ENCODE measurements at regions not wholly inside any gene's neighbourhood (a gene's known extent, or its start where the extent isn't known, plus 50 kb on each side); places are given as distances from the start of the nearest gene placed in this dataset.

- no peaks in the 10 kb centered on the region for H3K36me3 ChIP-seq
- H3K4me1 ChIP-seq (replicated peaks) = no peaks in the 10 kb centered on the region
- no peak overlapping the region for H3K4me3 ChIP-seq
- DNase-seq (ENCODE audit: low read depth in 1 of 2, low spot score in 2 of 2) = no peak
- H3K27me3 ChIP-seq (replicated peaks) = no peaks in the 10 kb centered on the region; the same call in 1 of the 2 replicates
- H3K27ac ChIP-seq = no peak overlapping the region
- H3K9me3 ChIP-seq (replicated peaks) = no peaks in the 10 kb centered on the region
Observed at GRCh38 chr12:74292351-74293194, 245.1 kb upstream of the ATXN7L3B start.

DNA sequence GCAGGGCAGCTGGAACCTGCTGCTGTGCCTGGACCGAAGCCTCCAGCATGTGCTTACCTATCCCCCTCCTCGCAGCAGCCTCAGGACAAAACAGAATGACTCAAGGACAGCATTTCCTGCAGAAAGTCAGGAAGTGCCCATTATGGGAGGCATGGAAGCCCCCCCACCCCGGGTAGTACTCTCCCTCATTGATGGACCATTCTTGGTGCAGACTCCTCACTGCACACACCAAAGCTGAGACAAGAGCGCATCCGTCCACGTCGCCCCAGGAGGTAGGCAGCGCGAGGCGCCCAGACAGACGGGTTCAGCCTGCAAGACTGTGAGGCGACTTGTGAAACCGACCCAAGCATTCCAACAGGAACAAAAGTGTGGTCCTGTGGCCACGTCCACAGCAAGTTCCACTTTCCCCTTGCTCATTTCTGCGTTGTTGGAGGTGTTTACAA lies 243.9 kb upstream of the ATXN7L3B start:
- Histone ChIP-seq H3K27me3 (replicated peaks) (no peaks in the 10 kb centered on the region; the same call in 1 of the 2 replicates), H3K4me3 (no peak overlapping the region), H3K36me3 (no peaks in the 10 kb centered on the region), H3K4me1 (replicated peaks) (no peaks in the 10 kb centered on the region), H3K9me3 (replicated peaks) (no peaks in the 10 kb centered on the region), H3K27ac (no peak overlapping the region)
- DNase-seq (ENCODE audit: low read depth in 1 of 2, low spot score in 2 of 2) = no peak

DNA sequence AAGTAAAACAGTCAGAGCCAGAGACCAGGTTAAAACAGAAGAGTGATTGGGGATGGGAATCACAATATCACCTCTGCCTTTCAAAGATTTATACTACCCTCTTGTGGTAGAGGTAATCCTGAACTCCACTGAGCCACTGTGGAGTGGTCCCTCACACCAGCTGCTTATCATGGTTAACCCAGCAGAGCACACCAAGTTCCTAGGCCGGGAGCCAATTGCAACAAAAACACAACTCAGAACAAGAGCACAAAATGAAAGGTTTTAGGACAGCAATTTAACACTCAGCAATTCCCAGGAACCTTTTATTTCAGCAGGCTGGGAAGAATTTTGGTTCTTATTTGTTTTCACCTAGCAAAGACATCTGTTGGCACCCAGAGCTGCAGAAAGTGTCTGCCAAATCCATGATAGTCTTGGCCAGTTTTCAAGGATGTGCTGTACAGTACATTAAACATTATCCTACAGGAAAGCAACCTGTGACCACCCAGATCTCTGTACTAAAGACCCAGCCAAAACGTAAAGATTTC lies 220.5 kb upstream of the ATXN7L3B start:
- Histone ChIP-seq H3K27ac (no peak overlapping the region), H3K4me1 (replicated peaks) (no peaks in the 10 kb centered on the region), H3K36me3 (no peaks in the 10 kb centered on the region), H3K27me3 (replicated peaks) (no peaks in the 10 kb centered on the region; the same call in 1 of the 2 replicates), H3K4me3 (no peak overlapping the region), H3K9me3 (replicated peaks) (no peaks in the 10 kb centered on the region)
- no peak for DNase-seq (ENCODE audit: low read depth in 1 of 2, low spot score in 2 of 2)

DNA sequence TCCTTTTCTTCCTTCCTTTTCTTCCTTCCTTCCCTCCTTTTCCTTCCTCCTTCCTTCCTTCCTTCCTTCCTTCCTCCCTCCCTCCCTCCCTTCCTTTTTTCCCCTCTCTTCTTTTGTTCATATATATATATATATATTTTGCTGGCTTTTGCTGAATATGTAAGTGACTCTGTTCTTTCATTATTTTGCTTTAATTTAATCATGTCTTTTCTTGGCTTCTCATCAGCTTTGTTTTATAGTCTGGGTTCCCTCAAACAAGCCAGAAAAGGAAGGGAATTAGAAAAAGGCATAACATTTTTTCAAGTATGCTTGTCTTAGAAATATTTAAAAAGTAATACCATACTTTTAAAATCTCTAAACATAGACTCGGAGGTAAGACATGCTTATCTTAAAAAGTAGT lies 219.9 kb upstream of the ATXN7L3B start:
- H3K36me3 ChIP-seq = no peaks in the 10 kb centered on the region
- H3K9me3 ChIP-seq (replicated peaks) = no peaks in the 10 kb centered on the region
- no peak overlapping the region for H3K4me3 ChIP-seq
- no peaks in the 10 kb centered on the region for H3K4me1 ChIP-seq (replicated peaks)
- no peaks in the 10 kb centered on the region; the same call in 1 of the 2 replicates for H3K27me3 ChIP-seq (replicated peaks)
- no peak overlapping the region for H3K27ac ChIP-seq
- no peak for DNase-seq (ENCODE audit: low read depth in 1 of 2, low spot score in 2 of 2)

GRCh38 chr12:74319886-74320285 lies 217.7 kb upstream of the ATXN7L3B start:
- no peak for DNase-seq (ENCODE audit: low read depth in 1 of 2, low spot score in 2 of 2)
- Histone ChIP-seq H3K36me3 (no peaks in the 10 kb centered on the region), H3K4me3 (no peak overlapping the region), H3K4me1 (replicated peaks) (no peaks in the 10 kb centered on the region), H3K9me3 (replicated peaks) (no peaks in the 10 kb centered on the region), H3K27ac (no peak overlapping the region), H3K27me3 (replicated peaks) (no peaks in the 10 kb centered on the region; the same call in 1 of the 2 replicates)

- Histone ChIP-seq H3K4me1 (replicated peaks) (no peaks in the 10 kb centered on the region), H3K27me3 (replicated peaks) (no peaks in the 10 kb centered on the region; the same call in 1 of the 2 replicates), H3K9me3 (replicated peaks) (no peaks in the 10 kb centered on the region), H3K36me3 (no peaks in the 10 kb centered on the region), H3K27ac (no peak overlapping the region), H3K4me3 (no peak overlapping the region)
- no peak for DNase-seq (ENCODE audit: low read depth in 1 of 2, low spot score in 2 of 2)
Observed at GRCh38 chr12:74321381-74321780, 216.3 kb upstream of the ATXN7L3B start.

DNA sequence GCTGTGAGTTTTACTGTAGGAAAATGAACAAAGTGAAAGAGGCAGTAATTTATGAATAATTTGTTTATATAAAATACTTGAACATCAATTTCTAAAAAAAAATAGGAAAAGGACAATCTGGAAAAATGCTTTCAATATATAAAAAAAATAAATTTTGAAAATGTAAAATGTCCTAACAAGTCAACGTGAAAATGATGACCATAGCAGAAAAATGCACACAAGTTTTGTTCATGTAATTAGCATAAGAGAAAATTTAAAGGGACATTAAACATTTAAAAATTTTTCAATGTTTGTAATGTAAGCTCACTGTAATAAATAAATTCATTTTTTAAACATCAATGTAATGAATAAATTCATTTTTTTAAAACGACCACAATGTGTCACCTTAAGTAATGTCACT lies 214.8 kb upstream of the ATXN7L3B start:
- Histone ChIP-seq H3K4me3 (no peak overlapping the region), H3K36me3 (no peaks in the 10 kb centered on the region), H3K4me1 (replicated peaks) (no peaks in the 10 kb centered on the region), H3K27me3 (replicated peaks) (no peaks in the 10 kb centered on the region; the same call in 1 of the 2 replicates), H3K27ac (no peak overlapping the region), H3K9me3 (replicated peaks) (no peaks in the 10 kb centered on the region)
- DNase-seq (ENCODE audit: low read depth in 1 of 2, low spot score in 2 of 2) = no peak

DNA sequence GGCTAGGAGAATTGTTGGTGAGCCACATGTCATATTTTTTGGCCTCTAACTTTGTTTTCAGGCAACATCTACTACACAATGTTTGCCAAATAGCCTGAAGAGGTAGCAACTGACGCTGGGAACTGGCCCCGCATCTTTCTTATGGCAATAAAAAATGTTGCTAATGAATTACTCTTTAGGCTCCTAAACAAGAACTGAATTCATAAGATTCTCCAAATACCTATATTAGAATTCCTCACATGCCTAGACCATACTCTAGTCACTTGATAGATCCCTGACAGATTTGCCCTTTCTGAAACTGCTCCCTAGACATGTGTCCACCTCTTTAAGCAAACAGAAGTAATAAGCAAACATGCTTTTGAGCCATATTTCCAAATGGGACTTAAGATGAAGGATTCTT lies 209.0 kb upstream of the ATXN7L3B start:
- H3K4me1 ChIP-seq (replicated peaks) = no peaks in the 10 kb centered on the region
- H3K27me3 ChIP-seq (replicated peaks) = no peaks in the 10 kb centered on the region
- no peak for DNase-seq (ENCODE audit: low read depth in 1 of 2, low spot score in 2 of 2)
- no peaks in the 10 kb centered on the region for H3K36me3 ChIP-seq
- H3K4me3 ChIP-seq = no peak overlapping the region
- no peak overlapping the region for H3K27ac ChIP-seq
- no peaks in the 10 kb centered on the region for H3K9me3 ChIP-seq (replicated peaks)

DNA sequence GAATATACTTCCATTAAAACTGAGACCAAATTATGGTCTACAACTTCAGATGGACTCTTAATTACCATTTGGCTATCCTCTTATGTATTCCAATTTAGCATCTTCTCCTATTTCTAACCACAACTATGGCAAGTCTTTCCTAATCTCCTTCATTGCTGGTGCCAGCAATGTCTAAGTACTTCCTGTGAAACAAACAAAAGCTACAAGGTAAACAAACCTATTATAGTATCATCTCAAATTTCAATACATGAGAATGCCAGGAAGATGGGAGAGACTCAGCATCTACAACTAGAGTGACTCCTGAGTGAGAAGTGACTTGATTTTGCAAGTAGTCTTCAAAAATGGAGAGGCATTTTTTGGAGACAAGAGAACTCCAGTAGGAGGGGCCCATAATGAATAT lies 202.9 kb upstream of the ATXN7L3B start:
- no peaks in the 10 kb centered on the region for H3K9me3 ChIP-seq (replicated peaks)
- H3K27ac ChIP-seq = no peak overlapping the region
- H3K4me3 ChIP-seq = no peak overlapping the region
- no peaks in the 10 kb centered on the region for H3K36me3 ChIP-seq
- peaks cover 32% of the 10 kb centered on the region for H3K4me1 ChIP-seq (replicated peaks)
- no peaks in the 10 kb centered on the region for H3K27me3 ChIP-seq (replicated peaks)
- DNase-seq (ENCODE audit: low read depth in 1 of 2, low spot score in 2 of 2) = peak in 1 of 2 experiments; percentile 16

DNA sequence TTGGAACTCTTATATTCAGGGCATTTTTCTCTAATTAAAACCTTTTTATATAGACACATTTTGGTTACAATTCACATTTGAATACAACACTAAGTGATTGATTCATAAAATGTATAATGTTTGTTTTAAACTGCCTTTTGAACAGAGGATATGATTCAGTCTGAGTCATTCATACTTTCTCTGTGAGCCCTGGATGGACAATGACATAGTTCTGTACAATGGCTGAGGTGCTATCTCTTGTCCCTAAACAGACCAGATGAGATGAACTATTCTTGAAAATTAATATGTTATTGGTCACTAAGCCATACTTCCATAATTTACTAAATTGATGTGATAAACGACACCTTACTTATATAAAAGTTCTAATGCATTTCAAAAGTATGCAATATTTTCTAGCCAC lies 199.7 kb upstream of the ATXN7L3B start:
- Histone ChIP-seq H3K4me1 (replicated peaks) (peaks cover 36% of the 10 kb centered on the region), H3K27me3 (replicated peaks) (no peaks in the 10 kb centered on the region), H3K9me3 (replicated peaks) (no peaks in the 10 kb centered on the region), H3K4me3 (no peak overlapping the region), H3K27ac (peak overlapping the region; percentile 77), H3K36me3 (no peaks in the 10 kb centered on the region)
- peak in 1 of 2 experiments; percentile 59 for DNase-seq (ENCODE audit: low read depth in 1 of 2, low spot score in 2 of 2)

DNA sequence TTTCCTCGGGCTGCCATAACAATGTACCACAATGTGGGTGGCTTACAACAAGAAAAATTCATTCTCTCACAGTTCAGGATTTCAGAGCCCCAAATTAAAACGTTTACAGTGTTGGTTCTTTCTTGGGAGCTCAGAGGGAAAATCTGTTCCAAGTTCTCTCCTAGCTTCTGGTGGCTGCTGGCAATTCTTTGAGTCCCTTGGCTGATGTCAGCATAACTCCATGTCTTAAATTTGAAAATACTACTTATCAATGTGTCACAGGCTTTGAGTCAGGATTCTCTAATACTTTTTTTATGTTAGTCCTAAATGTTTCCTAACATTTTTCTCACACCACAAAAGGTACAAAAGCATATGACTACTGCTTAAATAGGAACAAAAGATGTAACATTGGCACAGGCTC lies 198.4 kb upstream of the ATXN7L3B start:
- Histone ChIP-seq H3K9me3 (replicated peaks) (no peaks in the 10 kb centered on the region), H3K4me1 (replicated peaks) (peaks cover 36% of the 10 kb centered on the region), H3K27ac (peak overlapping the region; percentile 77), H3K4me3 (no peak overlapping the region), H3K36me3 (no peaks in the 10 kb centered on the region), H3K27me3 (replicated peaks) (no peaks in the 10 kb centered on the region)
- peak in 1 of 2 experiments; percentile 64 for DNase-seq (ENCODE audit: low read depth in 1 of 2, low spot score in 2 of 2)

- H3K27ac ChIP-seq = no peak overlapping the region
- no peaks in the 10 kb centered on the region for H3K4me1 ChIP-seq (replicated peaks)
- no peaks in the 10 kb centered on the region for H3K27me3 ChIP-seq (replicated peaks)
- H3K4me3 ChIP-seq = no peak overlapping the region
- peak in 1 of 2 experiments; percentile 10 for DNase-seq (ENCODE audit: low read depth in 1 of 2, low spot score in 2 of 2)
- H3K36me3 ChIP-seq = no peaks in the 10 kb centered on the region
- no peaks in the 10 kb centered on the region for H3K9me3 ChIP-seq (replicated peaks)
Observed at GRCh38 chr12:74349925-74350324, 187.7 kb upstream of the ATXN7L3B start.

GRCh38 chr12:74365178-74365964 lies 172.3 kb upstream of the ATXN7L3B start:
- Histone ChIP-seq H3K9me3 (replicated peaks) (no peaks in the 10 kb centered on the region), H3K4me1 (replicated peaks) (peaks cover 21% of the 10 kb centered on the region), H3K4me3 (no peak overlapping the region), H3K36me3 (no peaks in the 10 kb centered on the region), H3K27ac (peak overlapping the region; percentile 53), H3K27me3 (replicated peaks) (no peaks in the 10 kb centered on the region)
- peak; percentile 75 to 88 for DNase-seq (ENCODE audit: low read depth in 1 of 2, low spot score in 2 of 2)
